Transverse colon (tissue), 4 donors: ENCODE measurements at regions not wholly inside any gene's neighbourhood (a gene's known extent, or its start where the extent isn't known, plus 50 kb on each side); places are given as distances from the start of the nearest gene placed in this dataset.

Source experiments
- DNase-seq: peaks from one replicate; pipeline ENCODE4 v3.0.0-alpha.2; 2019
- H3K27ac ChIP-seq, 4 donors: fragments of 200-600 bp; sonication (generic); 2 replicates each; pipeline ENCODE4 v1.5.1; 2016 to 2018; ENCODE audit warnings: inconsistent platforms in 4 of 4
- H3K27me3 ChIP-seq: fragments of 200-600 bp; sonication (generic); 2 replicates; pipeline ENCODE4 v1.5.1; 2017; ENCODE audit warnings: inconsistent platforms
- H3K36me3 ChIP-seq, 4 donors: fragments of 200-600 bp; sonication (generic); 2 replicates each; pipeline ENCODE4 v1.5.1; 2017 to 2019; ENCODE audit warnings: inconsistent platforms in 4 of 4
- H3K4me1 ChIP-seq, 4 donors: fragments of 200-600 bp; sonication (generic); 2 replicates each; pipeline ENCODE4 v1.5.1; 2017 to 2020; ENCODE audit warnings: inconsistent platforms in 4 of 4
- H3K4me3 ChIP-seq, 4 donors: fragments of 200-600 bp; sonication (generic); 1 replicate in 1 of 4; 2 replicates in 3 of 4; pipeline versions ENCODE4 v1.5.1 to v1.6.1; 2017 to 2019; ENCODE audit warnings: inconsistent platforms in 4 of 4
- H3K9me3 ChIP-seq, 2 donors: fragments of 200-600 bp; sonication (generic); 2 replicates each; pipeline ENCODE4 v1.5.1; 2017 to 2019; ENCODE audit warnings: inconsistent platforms in 2 of 2
- EP300 ChIP-seq: sonication (generic); formaldehyde crosslinking; IDR thresholded peaks from one replicate; pipeline ENCODE4 v1.6.1; 2017; ENCODE audit warnings: antibody characterized with exemption, low read depth
- POLR2A ChIP-seq: fragments of 450-650 bp; IDR thresholded peaks from one replicate; pipeline ENCODE4 v1.6.1; 2016; ENCODE audit warnings: antibody characterized with exemption, mild to moderate bottlenecking, moderate library complexity
- POLR2AphosphoS5 ChIP-seq, 3 donors: sonication (generic); formaldehyde crosslinking; IDR thresholded peaks; one replicate each; pipeline ENCODE4 v1.6.1; 2016; ENCODE audit warnings: antibody characterized with exemption in 3 of 3
- WGBS, 2 donors: methylation state at CpG; one replicate each; pipeline ENCODE4 v1.1.5; 2018; ENCODE audit warnings: low coverage in 1 of 2; 5-methylcytosine and 5-hydroxymethylcytosine counted together
- in situ Hi-C, 4 donors: fragments of 200-750 bp; cut with MboI; loops; one replicate each; pipeline versions ENCODE4 v1.15.0 to v1.15.1; 2017; ENCODE audit warnings: low sequenced_read_pairs in 3 of 4, low pct_ligation_motif_present in 1 of 4, low pct_unique_long_range_greater_than_20kb in 1 of 4
- intact Hi-C: fragments of 100-400 bp; cut with DNase I; formaldehyde crosslinking; loops from one replicate; pipeline ENCODE4 v1.15.1; 2023; ENCODE audit warnings: low total_unique reads
- TF ChIP-seq, protein P1 (sequence below), 5 experiments: fragments of 200-600 bp in 3 of 5; fragments of 450-650 bp in 2 of 5; sonication (generic) in 3 of 5; IDR thresholded peaks; 1 replicate in 2 of 5; 2 replicates in 3 of 5; pipeline ENCODE4 v1.5.1; 2016 to 2017; ENCODE audit warnings: antibody characterized with exemption in 5 of 5, inconsistent platforms in 3 of 5, mild to moderate bottlenecking in 2 of 5, moderate library complexity in 1 of 5

DNA sequence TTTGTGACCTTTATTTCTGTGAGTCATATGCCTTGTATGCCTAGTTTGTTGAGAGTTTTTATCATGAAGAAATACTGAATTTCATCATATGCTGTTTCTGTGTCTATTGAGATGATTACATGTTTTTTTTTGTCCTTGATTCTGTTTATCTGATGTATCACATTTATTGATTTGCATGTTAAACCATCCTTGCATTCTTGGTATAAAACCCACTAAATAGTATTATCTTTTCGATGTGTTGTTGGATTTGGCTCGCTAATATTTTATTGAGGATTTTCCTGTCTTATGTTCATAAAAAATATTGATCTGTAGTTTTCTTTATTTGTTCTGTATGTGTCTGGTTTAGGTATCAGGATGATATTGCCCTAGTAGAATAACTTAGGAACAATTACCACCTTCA is 164.7 kb upstream of the CHRM3 start:
- intact Hi-C loops (no loop called here), in situ Hi-C loops (no loop called here)
- H3K27me3 ChIP-seq, result no peaks in the 10 kb centered on the region
- no peak overlapping the region for H3K4me3 ChIP-seq
- H3K36me3 ChIP-seq, result no peaks in the 10 kb centered on the region
- H3K27ac ChIP-seq, result no peak overlapping the region
- WGBS, 2 donors, result 88 to 90% methylated on average over 2 of the region's 2 CpGs
- peaks cover 14 to 18% of the 10 kb centered on the region in 2 donors for H3K9me3 ChIP-seq
- no peak for TF ChIP-seq EP300
- TF ChIP-seq POLR2AphosphoS5 (IDR thresholded peaks at IDR 0.05), result no peak
- TF ChIP-seq, protein P1, sequence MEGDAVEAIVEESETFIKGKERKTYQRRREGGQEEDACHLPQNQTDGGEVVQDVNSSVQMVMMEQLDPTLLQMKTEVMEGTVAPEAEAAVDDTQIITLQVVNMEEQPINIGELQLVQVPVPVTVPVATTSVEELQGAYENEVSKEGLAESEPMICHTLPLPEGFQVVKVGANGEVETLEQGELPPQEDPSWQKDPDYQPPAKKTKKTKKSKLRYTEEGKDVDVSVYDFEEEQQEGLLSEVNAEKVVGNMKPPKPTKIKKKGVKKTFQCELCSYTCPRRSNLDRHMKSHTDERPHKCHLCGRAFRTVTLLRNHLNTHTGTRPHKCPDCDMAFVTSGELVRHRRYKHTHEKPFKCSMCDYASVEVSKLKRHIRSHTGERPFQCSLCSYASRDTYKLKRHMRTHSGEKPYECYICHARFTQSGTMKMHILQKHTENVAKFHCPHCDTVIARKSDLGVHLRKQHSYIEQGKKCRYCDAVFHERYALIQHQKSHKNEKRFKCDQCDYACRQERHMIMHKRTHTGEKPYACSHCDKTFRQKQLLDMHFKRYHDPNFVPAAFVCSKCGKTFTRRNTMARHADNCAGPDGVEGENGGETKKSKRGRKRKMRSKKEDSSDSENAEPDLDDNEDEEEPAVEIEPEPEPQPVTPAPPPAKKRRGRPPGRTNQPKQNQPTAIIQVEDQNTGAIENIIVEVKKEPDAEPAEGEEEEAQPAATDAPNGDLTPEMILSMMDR (IDR thresholded peaks at IDR 0.05), result no peak
- TF ChIP-seq POLR2A, result no peak
- DNase-seq, result no peak
- no peaks in the 10 kb centered on the region for H3K4me1 ChIP-seq

DNA sequence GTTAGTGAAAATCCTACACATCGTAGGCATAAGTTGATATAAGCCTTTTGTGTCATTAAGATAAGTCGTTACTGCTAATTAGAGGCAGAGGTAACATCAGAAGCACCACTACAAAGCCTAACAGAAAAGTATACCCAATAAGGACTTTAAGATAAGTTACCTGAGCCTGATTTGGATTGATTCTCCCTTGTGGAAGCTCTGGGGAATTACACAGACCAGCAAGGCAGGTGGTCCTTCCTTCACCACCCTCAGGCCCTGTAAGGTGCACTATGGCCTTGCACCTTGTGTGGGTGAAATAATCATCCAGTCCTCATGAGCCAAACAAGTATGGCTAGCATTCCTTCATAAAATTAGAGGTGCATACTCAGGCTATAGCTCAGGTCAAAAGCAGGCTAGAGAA is 166.7 kb upstream of the CHRM3 start:
- Histone ChIP-seq H3K27me3 (no peaks in the 10 kb centered on the region), H3K9me3 (peaks cover 9 to 11% of the 10 kb centered on the region in 2 donors), H3K36me3 (no peaks in the 10 kb centered on the region), H3K27ac (no peak overlapping the region), H3K4me1 (no peaks in the 10 kb centered on the region), H3K4me3 (no peak overlapping the region)
- WGBS, 2 donors, result 73 to 83% methylated on average over 1 to 2 of the region's 2 CpGs
- TF ChIP-seq POLR2AphosphoS5 (IDR thresholded peaks at IDR 0.05) (no peak), EP300 (no peak), POLR2A (no peak)
- TF ChIP-seq, protein P1 (IDR thresholded peaks at IDR 0.05), result no peak
- intact Hi-C loops, result no loop called here
- DNase-seq, result no peak
- in situ Hi-C loops, result no loop called here

DNA sequence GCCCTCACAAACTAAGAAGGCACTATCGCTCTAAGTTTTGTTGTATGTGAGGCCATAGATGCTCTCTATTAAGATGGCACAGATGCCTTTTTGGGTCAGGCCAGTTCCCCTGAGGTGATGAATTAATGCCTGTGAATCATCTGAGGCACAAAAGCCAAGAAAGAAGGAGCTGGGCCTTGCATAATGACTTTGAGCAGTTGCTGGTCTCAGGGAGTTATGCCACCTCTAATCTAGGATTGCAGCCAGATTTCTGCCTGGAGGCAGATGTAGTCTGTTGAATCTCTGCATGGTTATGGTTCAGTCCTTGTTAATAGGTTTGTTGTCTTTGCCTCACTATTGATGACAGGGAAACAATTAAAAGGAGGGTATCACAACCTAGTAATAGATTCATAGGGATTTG is 168.1 kb upstream of the CHRM3 start:
- intact Hi-C loops, result no loop called here
- Histone ChIP-seq H3K36me3 (no peaks in the 10 kb centered on the region), H3K27ac (no peak overlapping the region), H3K4me3 (no peak overlapping the region), H3K4me1 (peaks cover 0 to under 1% (median 0%) of the 10 kb centered on the region in 4 donors), H3K27me3 (no peaks in the 10 kb centered on the region), H3K9me3 (peaks cover 9% of the 10 kb centered on the region in 2 donors)
- TF ChIP-seq POLR2AphosphoS5 (IDR thresholded peaks at IDR 0.05), result peak in 1 of 3 donors; percentile 8
- TF ChIP-seq, protein P1 (IDR thresholded peaks at IDR 0.05), result no peak
- in situ Hi-C loops, result no loop called here
- no peak for DNase-seq
- WGBS, 2 donors, result 92 to 100% methylated on average over 1 of the region's 1 CpG

DNA sequence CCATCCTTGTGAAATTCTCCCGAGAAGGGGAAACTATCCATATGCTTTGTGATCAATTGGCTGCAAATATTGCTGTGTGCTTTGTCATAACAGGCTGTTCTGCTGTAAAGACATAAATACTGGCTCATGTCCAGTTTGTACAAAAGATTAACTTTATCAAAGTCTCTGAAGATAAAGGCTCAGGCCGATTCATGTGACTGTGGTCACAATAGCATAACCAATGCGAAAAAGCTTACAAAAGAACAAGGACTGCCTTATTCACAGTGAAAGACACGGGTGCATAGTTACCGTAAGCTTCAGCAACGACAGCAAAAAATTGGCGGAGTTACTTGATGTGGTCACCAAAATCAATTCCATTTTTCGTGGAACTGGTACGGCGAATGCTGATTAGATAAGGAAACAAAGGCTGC is 173.6 kb upstream of the CHRM3 start:
- no peak for DNase-seq
- WGBS, 2 donors, result 33 to 58% methylated on average over 1 to 10 of the region's 10 CpGs
- in situ Hi-C loops, result no loop called here
- Histone ChIP-seq H3K4me3 (peak overlapping the region in 1 of 4 donors; percentile 5), H3K27ac (no peak overlapping the region), H3K36me3 (no peaks in the 10 kb centered on the region), H3K9me3 (no peaks in the 10 kb centered on the region), H3K4me1 (peaks cover 0 to 4% (median 2%) of the 10 kb centered on the region in 4 donors), H3K27me3 (no peaks in the 10 kb centered on the region)
- intact Hi-C loops, result no loop called here
- TF ChIP-seq POLR2AphosphoS5 (IDR thresholded peaks at IDR 0.05), result peak in 1 of 3 donors; percentile 6
- TF ChIP-seq, protein P1 (IDR thresholded peaks at IDR 0.05), result no peak
